OCI-LY3 (cell line): ENCODE measurements at regions not wholly inside any gene's neighbourhood (a gene's known extent, or its start where the extent isn't known, plus 50 kb on each side); places are given as distances from the start of the nearest gene placed in this dataset.

Experiments
- H2AFZ ChIP-seq: fragments of 200-600, 300-600 bp; shearing (Covaris generic); 2 replicates; pipeline ENCODE4 v1.6.0; 2014; ENCODE audit warnings: antibody characterized with exemption, low read depth, low read length
- H3K27ac ChIP-seq: fragments of 200-600, 300-600 bp; sonication (generic); 2 replicates; pipeline ENCODE4 v1.5.1; 2014; ENCODE audit warnings: mild to moderate bottlenecking, low read length, moderate library complexity, mixed read lengths
- H3K27me3 ChIP-seq: fragments of 200-600, 300-600 bp; sonication (generic); 2 replicates; pipeline ENCODE4 v1.6.1; 2014; ENCODE audit warnings: low read depth, low read length, mixed read lengths
- H3K36me3 ChIP-seq: fragments of 200-600, 300-600 bp; sonication (generic); replicated peaks from 2 replicates; pipeline ENCODE3; 2014; ENCODE audit warnings: low read depth, low read length, mixed read lengths
- H3K4me1 ChIP-seq: fragments of 300-600, 200-600 bp; sonication (generic); 2 replicates; pipeline ENCODE4 v1.6.1; 2014; ENCODE audit warnings: low read length, mixed read lengths
- H3K4me2 ChIP-seq: fragments of 200-600, 300-600 bp; sonication (generic); 2 replicates; pipeline ENCODE4 v1.6.1; 2014; ENCODE audit warnings: low read length, mixed read lengths
- H3K4me3 ChIP-seq: fragments of 300-600, 200-600 bp; sonication (generic); 2 replicates; pipeline ENCODE4 v1.5.1; 2014; ENCODE audit warnings: antibody characterized with exemption, mild to moderate bottlenecking, low read length, moderate library complexity
- H3K79me2 ChIP-seq: fragments of 300-600, 200-600 bp; shearing (Covaris generic); 2 replicates; pipeline ENCODE4 v1.6.1; 2014; ENCODE audit warnings: mild to moderate bottlenecking, low read length, mixed read lengths
- H3K9ac ChIP-seq: fragments of 300-600, 200-600 bp; shearing (Covaris generic); 2 replicates; pipeline ENCODE4 v1.6.0; 2014; ENCODE audit warnings: mild to moderate bottlenecking, low read length, moderate library complexity
- H3K9me3 ChIP-seq: fragments of 200-600, 300-600 bp; shearing (Covaris generic); 2 replicates; pipeline ENCODE4 v1.6.1; 2014; ENCODE audit warnings: low read length, mixed read lengths; ENCODE audit not compliant: insufficient read depth
- H4K20me1 ChIP-seq: fragments of 200-600, 300-600 bp; sonication (generic); 2 replicates; pipeline ENCODE4 v1.6.1; 2016; ENCODE audit warnings: low read length, mixed read lengths; ENCODE audit not compliant: insufficient read depth
- EZH2phosphoT487 ChIP-seq: fragments of 200-600 bp; shearing (Covaris generic); IDR thresholded peaks from 2 replicates; pipeline ENCODE4 v1.6.1; 2018; ENCODE audit warnings: antibody characterized with exemption, mixed run types, low read depth
- TF ChIP-seq, protein P1 (sequence below): fragments of 200-600, 300-600 bp; sonication (generic); IDR thresholded peaks from 2 replicates; pipeline ENCODE4 v1.5.1; 2014; ENCODE audit warnings: antibody characterized with exemption, low read length, low read depth

DNA sequence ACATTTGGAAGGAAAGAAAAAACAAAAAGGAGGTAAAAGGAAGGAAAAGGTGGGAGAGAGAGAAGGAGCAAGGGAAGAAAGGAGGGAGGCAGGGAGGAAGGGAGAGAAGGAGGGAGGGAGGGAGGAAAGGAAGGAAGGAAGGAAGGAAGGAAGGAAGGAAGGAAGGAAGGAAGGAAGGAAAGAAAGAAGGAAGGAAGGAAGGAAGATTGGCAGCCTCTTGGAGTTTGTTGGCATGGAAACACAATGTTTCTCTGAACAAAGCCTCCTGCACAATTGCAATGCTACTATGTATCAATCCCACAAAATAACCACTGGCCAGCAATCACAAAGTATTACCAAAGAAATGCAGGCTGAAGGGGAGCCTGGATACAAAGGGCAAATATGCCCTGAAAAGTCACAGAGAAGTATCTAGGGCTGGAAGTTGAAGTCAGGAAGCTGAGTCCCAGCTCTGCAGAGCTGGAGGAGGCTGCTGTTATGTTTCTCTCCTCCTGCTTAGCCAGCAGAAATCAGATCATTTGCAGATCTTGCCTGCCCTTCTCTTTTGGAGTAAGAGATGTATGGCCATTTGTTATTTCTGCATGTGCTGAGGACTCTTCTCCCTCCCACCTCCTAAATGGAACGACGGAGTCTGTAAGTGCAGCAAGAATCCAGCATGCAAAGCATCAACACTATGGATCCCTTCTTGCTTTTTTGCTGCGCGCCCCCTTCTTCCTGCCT lies 195.9 kb upstream of the LDB2 start:
- Histone ChIP-seq H3K36me3 (no peaks in the 10 kb centered on the region), H2AFZ (no peak overlapping the region), H3K4me1 (no peaks in the 10 kb centered on the region)

DNA sequence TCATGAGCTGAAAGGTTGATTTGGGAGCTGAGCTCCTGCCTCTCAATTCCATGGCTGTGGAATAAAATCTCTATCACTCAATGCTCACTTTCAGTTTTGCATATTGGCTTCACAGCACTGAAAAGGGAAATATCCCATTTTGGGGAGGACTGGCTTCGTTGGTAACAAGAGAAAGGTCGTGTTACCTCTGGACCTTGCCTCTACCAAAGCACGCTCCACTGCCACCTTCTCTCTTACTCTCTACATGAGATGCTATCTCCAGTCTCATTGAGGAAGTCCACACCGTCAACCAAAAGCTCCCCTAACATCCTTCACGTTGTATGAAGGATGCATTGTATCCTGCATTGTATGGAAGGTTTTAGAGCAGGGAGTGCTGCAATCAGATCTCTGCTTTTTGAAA lies 195.0 kb upstream of the LDB2 start:
- Histone ChIP-seq H3K9ac (no peak overlapping the region), H4K20me1 (no peaks in the 10 kb centered on the region), H3K9me3 (no peaks in the 10 kb centered on the region), H3K79me2 (no peaks in the 10 kb centered on the region), H3K36me3 (no peaks in the 10 kb centered on the region), H3K27me3 (no peaks in the 10 kb centered on the region), H3K4me1 (no peaks in the 10 kb centered on the region), H3K4me3 (no peak overlapping the region), H3K4me2 (no peak overlapping the region), H3K27ac (no peak overlapping the region), H2AFZ (no peak overlapping the region)
- TF ChIP-seq EZH2phosphoT487 = no peak
- TF ChIP-seq, protein P1, sequence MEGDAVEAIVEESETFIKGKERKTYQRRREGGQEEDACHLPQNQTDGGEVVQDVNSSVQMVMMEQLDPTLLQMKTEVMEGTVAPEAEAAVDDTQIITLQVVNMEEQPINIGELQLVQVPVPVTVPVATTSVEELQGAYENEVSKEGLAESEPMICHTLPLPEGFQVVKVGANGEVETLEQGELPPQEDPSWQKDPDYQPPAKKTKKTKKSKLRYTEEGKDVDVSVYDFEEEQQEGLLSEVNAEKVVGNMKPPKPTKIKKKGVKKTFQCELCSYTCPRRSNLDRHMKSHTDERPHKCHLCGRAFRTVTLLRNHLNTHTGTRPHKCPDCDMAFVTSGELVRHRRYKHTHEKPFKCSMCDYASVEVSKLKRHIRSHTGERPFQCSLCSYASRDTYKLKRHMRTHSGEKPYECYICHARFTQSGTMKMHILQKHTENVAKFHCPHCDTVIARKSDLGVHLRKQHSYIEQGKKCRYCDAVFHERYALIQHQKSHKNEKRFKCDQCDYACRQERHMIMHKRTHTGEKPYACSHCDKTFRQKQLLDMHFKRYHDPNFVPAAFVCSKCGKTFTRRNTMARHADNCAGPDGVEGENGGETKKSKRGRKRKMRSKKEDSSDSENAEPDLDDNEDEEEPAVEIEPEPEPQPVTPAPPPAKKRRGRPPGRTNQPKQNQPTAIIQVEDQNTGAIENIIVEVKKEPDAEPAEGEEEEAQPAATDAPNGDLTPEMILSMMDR = no peak

More for the DNA sequence above, 195.9 kb upstream of the LDB2 start:
- Histone ChIP-seq H3K4me2 (no peak overlapping the region), H3K27me3 (no peaks in the 10 kb centered on the region), H3K9me3 (no peaks in the 10 kb centered on the region), H3K9ac (no peak overlapping the region), H3K79me2 (no peaks in the 10 kb centered on the region), H3K4me3 (no peak overlapping the region), H4K20me1 (no peaks in the 10 kb centered on the region), H3K27ac (no peak overlapping the region)
- TF ChIP-seq EZH2phosphoT487 = no peak
- TF ChIP-seq, protein P1 = no peak

- Histone ChIP-seq H3K27me3 (no peaks in the 10 kb centered on the region), H3K9ac (no peak overlapping the region), H4K20me1 (no peaks in the 10 kb centered on the region), H3K4me2 (no peak overlapping the region), H3K9me3 (no peaks in the 10 kb centered on the region), H3K79me2 (no peaks in the 10 kb centered on the region), H3K4me3 (no peak overlapping the region), H2AFZ (no peak overlapping the region), H3K4me1 (no peaks in the 10 kb centered on the region), H3K27ac (no peak overlapping the region), H3K36me3 (no peaks in the 10 kb centered on the region)
- TF ChIP-seq, protein P1 = no peak
- TF ChIP-seq EZH2phosphoT487 = no peak
Observed at GRCh38 chr4:17092736-17093437, 194.4 kb upstream of the LDB2 start.

GRCh38 chr4:17091104-17091503 lies 192.7 kb upstream of the LDB2 start:
- no peaks in the 10 kb centered on the region for H3K9me3 ChIP-seq
- H3K27me3 ChIP-seq = no peaks in the 10 kb centered on the region
- no peak overlapping the region for H3K4me3 ChIP-seq
- TF ChIP-seq EZH2phosphoT487 = no peak
- TF ChIP-seq, protein P1 = no peak
- H4K20me1 ChIP-seq = no peaks in the 10 kb centered on the region
- no peak overlapping the region for H3K27ac ChIP-seq
- H3K79me2 ChIP-seq = no peaks in the 10 kb centered on the region
- no peak overlapping the region for H2AFZ ChIP-seq
- no peak overlapping the region for H3K9ac ChIP-seq
- no peaks in the 10 kb centered on the region for H3K4me1 ChIP-seq
- H3K4me2 ChIP-seq = no peak overlapping the region
- H3K36me3 ChIP-seq = no peaks in the 10 kb centered on the region
